H9 (cell line): ENCODE measurements at regions not wholly inside any gene's neighbourhood (a gene's known extent, or its start where the extent isn't known, plus 50 kb on each side); places are given as distances from the start of the nearest gene placed in this dataset.

Source experiments
- DNase-seq: peaks from one replicate; pipeline ENCODE4 v3.0.0-alpha.2; 2017
- H2AFZ ChIP-seq: one replicate; pipeline ENCODE4 v1.6.1; 2013; ENCODE audit warnings: mild to moderate bottlenecking, low read length, control low read depth, moderate library complexity
- H2AK5ac ChIP-seq: 2 replicates; pipeline ENCODE4 v1.6.1; 2013; ENCODE audit warnings: low read length, control low read depth, mixed read lengths; ENCODE audit not compliant: insufficient read length
- H2BK120ac ChIP-seq: one replicate; pipeline ENCODE4 v1.6.1; 2013; ENCODE audit warnings: low read depth, mild to moderate bottlenecking, low read length, control low read depth, inconsistent platforms; ENCODE audit not compliant: poor library complexity, severe bottlenecking
- H2BK12ac ChIP-seq: 2 replicates; pipeline ENCODE4 v1.6.1; 2013; ENCODE audit warnings: low read length, control low read depth, mixed read lengths, low read depth; ENCODE audit not compliant: insufficient read length
- H2BK15ac ChIP-seq: 2 replicates; pipeline ENCODE4 v1.6.1; 2013; ENCODE audit warnings: low read depth, low read length, control low read depth
- H2BK20ac ChIP-seq: one replicate; pipeline ENCODE4 v1.6.1; 2013; ENCODE audit warnings: low read depth, mild to moderate bottlenecking, low read length, control low read depth, inconsistent platforms; ENCODE audit not compliant: poor library complexity, severe bottlenecking
- H2BK5ac ChIP-seq: 2 replicates; pipeline ENCODE4 v1.6.1; 2013; ENCODE audit warnings: low read length, control low read depth, mixed read lengths; ENCODE audit not compliant: insufficient read length
- H3K14ac ChIP-seq: 2 replicates; pipeline ENCODE4 v1.6.1; 2013; ENCODE audit warnings: low read length, control low read depth; ENCODE audit not compliant: insufficient read depth
- H3K18ac ChIP-seq: 2 replicates; pipeline ENCODE4 v1.6.1; 2013; ENCODE audit warnings: low read depth, mild to moderate bottlenecking, mixed read lengths, low read length, control low read depth; ENCODE audit not compliant: insufficient read length
- H3K23ac ChIP-seq: 2 replicates; pipeline ENCODE4 v1.6.1; 2013; ENCODE audit warnings: low read length, control low read depth, mixed read lengths, low read depth; ENCODE audit not compliant: insufficient read length
- H3K23me2 ChIP-seq: 2 replicates; pipeline ENCODE4 v1.6.1; 2013; ENCODE audit warnings: low read depth, mild to moderate bottlenecking, mixed read lengths, low read length, control low read depth; ENCODE audit not compliant: insufficient read length, poor library complexity, severe bottlenecking
- H3K27ac ChIP-seq: 2 replicates; pipeline ENCODE4 v1.5.1; 2013; ENCODE audit warnings: low read length, control low read depth, mixed read lengths, low read depth; ENCODE audit not compliant: insufficient read length
- H3K27me3 ChIP-seq: 2 replicates; pipeline ENCODE4 v1.6.1; 2013; ENCODE audit warnings: low read length, control low read depth, inconsistent platforms; ENCODE audit not compliant: insufficient read depth
- H3K4ac ChIP-seq: 2 replicates; pipeline ENCODE4 v1.6.1; 2013; ENCODE audit warnings: low read depth, mild to moderate bottlenecking, control low read depth, inconsistent platforms, low read length, moderate library complexity
- H3K4me1 ChIP-seq: 2 replicates; pipeline ENCODE4 v1.6.1; 2013; ENCODE audit warnings: low read length, control low read depth, inconsistent platforms; ENCODE audit not compliant: insufficient read depth
- H3K4me2 ChIP-seq: 2 replicates; pipeline ENCODE4 v1.6.1; 2013; ENCODE audit warnings: low read length, control low read depth, mixed read lengths; ENCODE audit not compliant: insufficient read length, insufficient read depth
- H3K56ac ChIP-seq: 2 replicates; pipeline ENCODE4 v1.6.1; 2013; ENCODE audit warnings: low read depth, mild to moderate bottlenecking, mixed read lengths, low read length, control low read depth; ENCODE audit not compliant: insufficient read length
- H3K79me1 ChIP-seq: 2 replicates; pipeline ENCODE4 v1.6.1; 2013; ENCODE audit warnings: low read depth, mild to moderate bottlenecking, moderate library complexity, low read length, control low read depth, inconsistent platforms; ENCODE audit not compliant: insufficient read depth, poor library complexity, severe bottlenecking
- H3K79me2 ChIP-seq: 2 replicates; pipeline ENCODE4 v1.6.1; 2013; ENCODE audit warnings: low read length, control low read depth, inconsistent platforms; ENCODE audit not compliant: insufficient read depth
- H3K9ac ChIP-seq: 2 replicates; pipeline ENCODE4 v1.6.1; 2013; ENCODE audit warnings: low read length, control low read depth, mixed read lengths; ENCODE audit not compliant: insufficient read length; ENCODE audit errors: extremely low read depth
- H3K9me3 ChIP-seq: one replicate; pipeline ENCODE4 v1.6.1; 2013; ENCODE audit warnings: low read depth, low read length, inconsistent platforms; ENCODE audit not compliant: control insufficient read depth
- H3T11ph ChIP-seq: one replicate; pipeline ENCODE4 v1.6.1; 2013; ENCODE audit warnings: mild to moderate bottlenecking, low read length, control low read depth, inconsistent platforms
- H4K20me1 ChIP-seq: one replicate; pipeline ENCODE4 v1.6.1; 2013; ENCODE audit not compliant: control insufficient read depth, insufficient read length, insufficient read depth
- H4K5ac ChIP-seq: 2 replicates; pipeline ENCODE4 v1.6.1; 2013; ENCODE audit warnings: low read depth, mild to moderate bottlenecking, mixed read lengths, low read length, control low read depth; ENCODE audit not compliant: insufficient read length
- H4K8ac ChIP-seq: replicated peaks from 2 replicates; pipeline ENCODE4 v1.6.1; 2013; ENCODE audit warnings: low read length, control low read depth, mixed read lengths, low read depth; ENCODE audit not compliant: insufficient read length
- H4K91ac ChIP-seq: 2 replicates; pipeline ENCODE4 v1.6.1; 2013; ENCODE audit warnings: low read depth, mild to moderate bottlenecking, moderate library complexity, mixed read lengths, low read length, control low read depth; ENCODE audit not compliant: insufficient read length
- H3K27ac Mint-ChIP-seq, 3 experiments: 2 replicates in 2 of 3; 3 replicates in 1 of 3; pipeline ENCODE4 v1.8.0; 2020 to 2021; ENCODE audit warnings: mixed read lengths in 3 of 3, mild to moderate bottlenecking in 1 of 3, moderate library complexity in 1 of 3
- H3K27me3 Mint-ChIP-seq: 2 replicates; pipeline ENCODE4 v1.8.0; 2021; ENCODE audit warnings: low read depth, mild to moderate bottlenecking, moderate library complexity, mixed read lengths
- H3K36me3 Mint-ChIP-seq, 3 experiments: 2 replicates in 2 of 3; 3 replicates in 1 of 3; pipeline ENCODE4 v1.8.0; 2020 to 2021; ENCODE audit warnings: low read depth in 3 of 3, mixed read lengths in 3 of 3; ENCODE audit not compliant: insufficient read depth in 1 of 3
- H3K4me1 Mint-ChIP-seq, 2 experiments: 2 replicates each; pipeline ENCODE4 v1.8.0; 2020; ENCODE audit warnings: mixed read lengths in 2 of 2
- H3K4me3 Mint-ChIP-seq, 2 experiments: 2 replicates in 1 of 2; 3 replicates in 1 of 2; pipeline ENCODE4 v1.8.0; 2020 to 2021; ENCODE audit warnings: mild to moderate bottlenecking in 2 of 2, mixed read lengths in 2 of 2, moderate library complexity in 1 of 2
- H3K9me3 Mint-ChIP-seq, 2 experiments: 2 replicates in 1 of 2; 3 replicates in 1 of 2; pipeline ENCODE4 v1.8.0; 2020; ENCODE audit warnings: mild to moderate bottlenecking in 2 of 2, mixed read lengths in 2 of 2, moderate library complexity in 1 of 2
- CTCF ChIP-seq: fragments of 200-600 bp; sonication (generic); conservative IDR thresholded peaks from 3 replicates; pipeline ENCODE4 v1.8.0; 2021; ENCODE audit warnings: antibody characterized with exemption, mild to moderate bottlenecking
- WGBS: extraction: QIAGEN DNeasy Blood & Tissue Kit; methylation state at CpG from one replicate; pipeline ENCODE4 v1.1.7; 2013; ENCODE audit warnings: missing lambda C conversion rate, low lambda C conversion rate, mixed read lengths; ENCODE audit not compliant: insufficient read length; ENCODE audit errors: extremely low coverage; 5-methylcytosine and 5-hydroxymethylcytosine counted together

- no peak overlapping the region for H3T11ph ChIP-seq
- peaks cover 59% of the 10 kb centered on the region; the same call in 1 of the 2 replicates for H3K79me2 ChIP-seq
- no peak overlapping the region for H3K23ac ChIP-seq
- no peak overlapping the region for H2AFZ ChIP-seq
- no peaks in the 10 kb centered on the region for H3K4me1 ChIP-seq
- no peak overlapping the region for H2BK15ac ChIP-seq
- H3K27me3 ChIP-seq = no peaks in the 10 kb centered on the region
- H4K5ac ChIP-seq = no peak overlapping the region
- H2BK5ac ChIP-seq = no peak overlapping the region
- H3K56ac ChIP-seq = no peak overlapping the region
- no peak overlapping the region for H2BK120ac ChIP-seq
- no peak for DNase-seq
- no peak overlapping the region for H2BK20ac ChIP-seq
- no peak overlapping the region for H3K14ac ChIP-seq
- H3K9ac ChIP-seq = no peak overlapping the region
- H2BK12ac ChIP-seq = no peak overlapping the region
- H3K9me3 ChIP-seq = no peaks in the 10 kb centered on the region
- H4K91ac ChIP-seq = no peak overlapping the region
- no peaks in the 10 kb centered on the region for H3K79me1 ChIP-seq
- Mint-ChIP-seq H3K4me1 (peaks cover 40 to 47% of the 10 kb centered on the region in 2 experiments), H3K27ac (peak overlapping the region in 1 of 3 experiments; percentile 62; a peak in 1 of 7 replicates), H3K27me3 (no peaks in the 10 kb centered on the region), H3K9me3 (no peaks in the 10 kb centered on the region; a peak in 1 of 5 replicates), H3K36me3 (peaks cover 19 to 54% (median 38%) of the 10 kb centered on the region in 3 experiments), H3K4me3 (no peak overlapping the region)
- no peak overlapping the region for H3K4ac ChIP-seq
- TF ChIP-seq CTCF = no peak
- H2AK5ac ChIP-seq = no peak overlapping the region
- WGBS = no CpG with 5 or more reads among the region's 3 CpGs
- no peaks in the 10 kb centered on the region for H4K20me1 ChIP-seq
- H3K18ac ChIP-seq = no peak overlapping the region
- no peak overlapping the region for H4K8ac ChIP-seq
- H3K4me2 ChIP-seq = no peak overlapping the region
- no peaks in the 10 kb centered on the region for H3K23me2 ChIP-seq
- no peak overlapping the region for H3K27ac ChIP-seq
Measured at GRCh38 chr9:94173632-94174031, 85.5 kb upstream of the ZNF169 start.
